ENCODE measurements at regions not wholly inside any gene's neighbourhood (a gene's known extent, or its start where the extent isn't known, plus 50 kb on each side); places are given as distances from the start of the nearest gene placed in this dataset.

DNA sequence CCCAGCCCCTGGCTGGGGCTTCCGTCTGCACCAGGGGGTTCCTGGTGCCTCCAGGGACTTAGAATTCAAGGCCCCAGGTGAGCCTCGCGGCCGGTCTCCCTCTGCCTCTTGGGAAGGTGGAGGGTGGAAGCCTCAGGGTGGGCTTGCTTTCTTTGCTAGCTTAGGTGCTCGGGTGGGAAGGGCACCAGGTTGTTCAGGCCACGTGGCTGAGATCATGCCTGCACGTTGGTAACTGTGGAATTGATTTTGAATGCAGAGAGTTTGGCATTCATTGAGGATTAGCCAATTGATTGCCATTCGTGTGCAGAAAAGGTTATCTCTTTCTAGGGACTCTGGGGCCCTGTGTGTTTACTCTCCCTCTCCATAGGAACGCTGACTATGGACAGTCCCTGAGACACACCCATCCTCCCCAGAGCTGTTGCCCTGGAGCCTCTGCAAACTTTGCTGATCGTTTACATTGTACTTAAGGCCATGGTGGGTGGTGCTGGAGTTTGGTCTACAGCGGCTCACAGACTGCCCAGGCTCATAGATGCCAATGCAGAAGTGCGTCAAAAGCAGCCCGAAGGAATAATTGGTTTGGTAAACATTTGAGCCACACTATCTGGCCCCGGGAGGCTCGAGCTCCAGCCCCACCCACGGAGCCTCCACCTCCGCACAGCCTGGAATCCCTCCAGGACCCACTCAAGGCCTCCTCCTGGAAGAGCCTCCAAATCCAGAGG lies 1457.7 kb downstream of the BRD1 start:
- TF ChIP-seq, protein P1, sequence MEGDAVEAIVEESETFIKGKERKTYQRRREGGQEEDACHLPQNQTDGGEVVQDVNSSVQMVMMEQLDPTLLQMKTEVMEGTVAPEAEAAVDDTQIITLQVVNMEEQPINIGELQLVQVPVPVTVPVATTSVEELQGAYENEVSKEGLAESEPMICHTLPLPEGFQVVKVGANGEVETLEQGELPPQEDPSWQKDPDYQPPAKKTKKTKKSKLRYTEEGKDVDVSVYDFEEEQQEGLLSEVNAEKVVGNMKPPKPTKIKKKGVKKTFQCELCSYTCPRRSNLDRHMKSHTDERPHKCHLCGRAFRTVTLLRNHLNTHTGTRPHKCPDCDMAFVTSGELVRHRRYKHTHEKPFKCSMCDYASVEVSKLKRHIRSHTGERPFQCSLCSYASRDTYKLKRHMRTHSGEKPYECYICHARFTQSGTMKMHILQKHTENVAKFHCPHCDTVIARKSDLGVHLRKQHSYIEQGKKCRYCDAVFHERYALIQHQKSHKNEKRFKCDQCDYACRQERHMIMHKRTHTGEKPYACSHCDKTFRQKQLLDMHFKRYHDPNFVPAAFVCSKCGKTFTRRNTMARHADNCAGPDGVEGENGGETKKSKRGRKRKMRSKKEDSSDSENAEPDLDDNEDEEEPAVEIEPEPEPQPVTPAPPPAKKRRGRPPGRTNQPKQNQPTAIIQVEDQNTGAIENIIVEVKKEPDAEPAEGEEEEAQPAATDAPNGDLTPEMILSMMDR (IDR thresholded peaks at IDR 0.05): no peak
- no peak for DNase-seq (ENCODE audit: low spot score)
- peak; percentile 11 for ATAC-seq (ENCODE audit: low FRiP score)

- DNase-seq (ENCODE audit: low spot score) (no peak), ATAC-seq (ENCODE audit: low FRiP score) (no peak)
- TF ChIP-seq, protein P1 (IDR thresholded peaks at IDR 0.05): no peak
Measured at GRCh38 chr22:48368975-48369525, 1458.6 kb downstream of the BRD1 start.

GRCh38 chr22:48367731-48368130 lies 1459.9 kb downstream of the BRD1 start:
- DNase-seq (ENCODE audit: low spot score) (no peak), ATAC-seq (ENCODE audit: low FRiP score) (no peak)
- TF ChIP-seq, protein P1 (IDR thresholded peaks at IDR 0.05): no peak

DNA sequence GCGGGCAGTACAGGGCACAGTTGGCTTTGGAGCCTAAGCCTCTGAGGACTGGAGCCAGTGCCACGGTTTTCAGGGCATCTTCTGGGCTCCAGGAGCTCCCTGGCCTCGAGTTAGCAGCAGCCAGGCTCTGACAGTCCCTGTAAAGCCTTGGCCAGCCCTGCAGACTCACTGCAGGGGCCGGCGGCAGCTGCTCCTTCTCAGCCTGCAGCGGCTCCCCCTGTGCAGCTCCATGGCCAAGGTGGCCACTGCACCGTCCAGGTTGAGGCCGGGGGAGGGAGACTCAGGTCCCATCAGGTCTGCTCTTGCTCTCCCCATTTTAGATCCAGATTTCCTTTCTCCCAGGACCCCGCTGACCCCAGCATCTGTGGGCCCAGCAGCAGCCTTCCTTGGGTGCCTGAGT lies 1461.1 kb downstream of the BRD1 start:
- no peak for DNase-seq (ENCODE audit: low spot score)
- no peak for ATAC-seq (ENCODE audit: low FRiP score)
- TF ChIP-seq, protein P1 (IDR thresholded peaks at IDR 0.05): no peak

DNA sequence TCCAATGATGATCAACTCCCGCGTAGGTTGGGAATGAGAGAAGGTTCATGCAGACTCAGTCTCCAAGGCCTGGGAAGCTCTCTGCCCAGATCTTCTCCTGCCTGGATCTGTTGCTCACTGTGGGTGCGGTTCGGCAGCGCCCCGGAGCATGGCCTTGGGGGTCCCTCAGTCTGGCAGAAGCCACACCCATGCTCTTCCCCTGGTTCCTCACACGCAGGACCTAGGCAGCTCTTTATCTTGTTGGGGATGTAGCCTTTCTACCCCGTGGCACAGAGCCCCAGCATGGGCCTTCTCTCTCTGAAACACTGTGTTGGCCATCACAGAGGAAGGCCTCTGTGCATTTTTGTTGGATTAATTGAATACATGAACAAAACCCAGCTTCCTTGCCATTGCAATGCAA lies 1461.6 kb downstream of the BRD1 start:
- TF ChIP-seq, protein P1 (IDR thresholded peaks at IDR 0.05): no peak
- no peak for ATAC-seq (ENCODE audit: low FRiP score)
- DNase-seq (ENCODE audit: low spot score): no peak

DNA sequence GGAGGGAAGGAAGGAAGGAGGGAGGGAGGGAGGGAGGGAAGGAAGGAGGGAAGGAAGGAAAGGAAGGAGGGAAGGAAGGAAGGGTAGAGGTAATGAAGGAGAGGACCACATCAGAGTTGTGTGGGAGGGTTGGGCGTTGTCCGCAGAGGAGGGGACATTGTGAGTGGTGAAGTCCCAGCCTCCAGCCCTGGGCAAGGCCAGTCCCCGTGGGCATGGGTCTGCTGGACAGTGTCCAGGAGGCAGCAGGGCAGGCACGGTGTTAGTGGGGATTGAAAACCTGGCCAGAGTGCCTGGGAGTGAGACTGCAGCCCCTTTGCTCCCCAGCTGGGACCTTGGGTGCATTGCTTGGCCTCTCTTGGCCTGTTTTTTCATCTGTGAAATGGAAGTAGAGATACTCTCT lies 1462.3 kb downstream of the BRD1 start:
- ATAC-seq (ENCODE audit: low FRiP score) (no peak), DNase-seq (ENCODE audit: low spot score) (no peak)
- TF ChIP-seq, protein P1 (IDR thresholded peaks at IDR 0.05): no peak

All from omental fat pad (tissue), 3 donors.